Liver (tissue), 8 donors: ENCODE measurements at regions not wholly inside any gene's neighbourhood (a gene's known extent, or its start where the extent isn't known, plus 50 kb on each side); places are given as distances from the start of the nearest gene placed in this dataset.

Experiments used
- DNase-seq: peaks from one replicate; pipeline ENCODE4 v3.0.0-alpha.2; 2017; ENCODE audit warnings: low spot score
- H3K27ac ChIP-seq, 2 donors: one replicate each; pipeline ENCODE4 v1.7.0; 2013; ENCODE audit warnings: inconsistent platforms in 2 of 2, low read length in 2 of 2, control low read depth in 1 of 2, low read depth in 1 of 2, mild to moderate bottlenecking in 1 of 2
- H3K27me3 ChIP-seq, 4 donors: one replicate each; pipeline versions ENCODE4 v1.6.1 to v1.7.0; 2013; ENCODE audit warnings: low read length in 3 of 4, inconsistent platforms in 1 of 4, mild to moderate bottlenecking in 1 of 4, moderate library complexity in 1 of 4; ENCODE audit not compliant: control insufficient read depth in 4 of 4, insufficient read depth in 4 of 4
- H3K36me3 ChIP-seq, 4 donors: one replicate each; pipeline versions ENCODE4 v1.6.1 to v1.7.0; 2013; ENCODE audit warnings: low read length in 3 of 4, mild to moderate bottlenecking in 3 of 4, low read depth in 1 of 4, moderate library complexity in 1 of 4; ENCODE audit not compliant: control insufficient read depth in 4 of 4, insufficient read depth in 3 of 4
- H3K4me1 ChIP-seq, 4 donors: one replicate each; pipeline versions ENCODE4 v1.6.1 to v1.7.0; 2013; ENCODE audit warnings: low read length in 3 of 4, mild to moderate bottlenecking in 3 of 4, moderate library complexity in 1 of 4; ENCODE audit not compliant: control insufficient read depth in 4 of 4, insufficient read depth in 4 of 4
- H3K4me3 ChIP-seq, 3 donors: one replicate each; pipeline versions ENCODE4 v1.6.1 to v1.7.0; 2013; ENCODE audit warnings: low read length in 3 of 3, control low read depth in 1 of 3, low read depth in 1 of 3, mild to moderate bottlenecking in 1 of 3
- H3K9ac ChIP-seq, 2 donors: one replicate each; pipeline ENCODE4 v1.7.0; 2013; ENCODE audit warnings: low read length in 2 of 2, mild to moderate bottlenecking in 2 of 2, moderate library complexity in 2 of 2, control low read depth in 1 of 2, low read depth in 1 of 2
- H3K9me3 ChIP-seq, 4 donors: one replicate each; pipeline versions ENCODE4 v1.6.1 to v1.7.0; 2013; ENCODE audit warnings: low read length in 3 of 4; ENCODE audit not compliant: control insufficient read depth in 4 of 4
- EGR1 ChIP-seq, 2 donors: IDR thresholded peaks; 2 replicates each; pipeline ENCODE4 v1.6.1; 2016 to 2018; ENCODE audit warnings: antibody characterized with exemption in 2 of 2, low read depth in 2 of 2
- FOXA1 ChIP-seq: IDR thresholded peaks from 2 replicates; pipeline ENCODE4 v1.6.1; 2016; ENCODE audit warnings: antibody characterized with exemption
- FOXA2 ChIP-seq: IDR thresholded peaks from 2 replicates; pipeline ENCODE4 v1.6.1; 2016; ENCODE audit warnings: antibody characterized with exemption
- GABPA ChIP-seq, 2 donors: IDR thresholded peaks in 1 of 2; conservative IDR thresholded peaks in 1 of 2; 2 replicates each; pipeline ENCODE4 v1.6.1; 2016; ENCODE audit warnings: antibody characterized with exemption in 2 of 2, mild to moderate bottlenecking in 1 of 2, moderate library complexity in 1 of 2
- HNF4A ChIP-seq, 2 donors: conservative IDR thresholded peaks; 2 replicates each; pipeline ENCODE4 v1.6.1; 2016; ENCODE audit warnings: antibody characterized with exemption in 2 of 2, mild to moderate bottlenecking in 2 of 2
- HNF4G ChIP-seq: IDR thresholded peaks from 2 replicates; pipeline ENCODE4 v1.6.1; 2016; ENCODE audit warnings: antibody characterized with exemption
- JUND ChIP-seq, 2 donors: IDR thresholded peaks; 2 replicates each; pipeline ENCODE4 v1.6.1; 2016; ENCODE audit warnings: antibody characterized with exemption in 2 of 2
- MAX ChIP-seq: IDR thresholded peaks from 2 replicates; pipeline ENCODE4 v1.6.1; 2016; ENCODE audit warnings: antibody characterized with exemption
- NR2F2 ChIP-seq: IDR thresholded peaks from 2 replicates; pipeline ENCODE4 v1.6.1; 2016; ENCODE audit warnings: antibody characterized with exemption
- RAD21 ChIP-seq, 2 donors: IDR thresholded peaks; 2 replicates each; pipeline ENCODE4 v1.6.1; 2016; ENCODE audit warnings: antibody characterized with exemption in 2 of 2, mild to moderate bottlenecking in 2 of 2
- REST ChIP-seq: IDR thresholded peaks from 2 replicates; pipeline ENCODE4 v1.6.1; 2016; ENCODE audit warnings: antibody characterized with exemption, mild to moderate bottlenecking
- RXRA ChIP-seq, 2 donors: IDR thresholded peaks; 2 replicates each; pipeline ENCODE4 v1.6.1; 2017 to 2018; ENCODE audit warnings: antibody characterized with exemption in 2 of 2, mild to moderate bottlenecking in 1 of 2
- SP1 ChIP-seq: IDR thresholded peaks from 2 replicates; pipeline ENCODE4 v1.6.1; 2018; ENCODE audit warnings: antibody characterized with exemption, mild to moderate bottlenecking
- TAF1 ChIP-seq: conservative IDR thresholded peaks from 2 replicates; pipeline ENCODE4 v1.6.1; 2016; ENCODE audit warnings: antibody characterized with exemption, mild to moderate bottlenecking
- YY1 ChIP-seq: IDR thresholded peaks from 2 replicates; pipeline ENCODE4 v1.6.1; 2016; ENCODE audit warnings: antibody characterized with exemption, mild to moderate bottlenecking
- ZBTB33 ChIP-seq: IDR thresholded peaks from 2 replicates; pipeline ENCODE4 v1.6.1; 2016; ENCODE audit warnings: antibody characterized with exemption
- WGBS: extraction: QIAGEN DNeasy Blood & Tissue Kit; methylation state at CpG from one replicate; pipeline ENCODE4 v1.1.7; 2013; 5-methylcytosine and 5-hydroxymethylcytosine counted together
- TF ChIP-seq, protein P1 (sequence below): fragments of 150-350 bp; IDR thresholded peaks from 2 replicates; pipeline ENCODE4 v1.5.1; 2017; ENCODE audit warnings: improper control_type of control experiment, low read depth, low read length; ENCODE audit not compliant: missing input control
- TF ChIP-seq, protein P2 (sequence below): IDR thresholded peaks from 2 replicates; pipeline ENCODE4 v1.6.1; 2016; ENCODE audit warnings: antibody characterized with exemption
- donor health status: healthy.
- donor health status: healthy.
- donor health status: healthy.
- donor health status: healthy.
- donor health status: healthy.

GRCh38 chr14:53570411-53571387 lies 385.9 kb downstream of the BMP4 start:
- H3K27me3 ChIP-seq: peaks cover 0 to 3% (median 0%) of the 10 kb centered on the region in 4 donors
- TF ChIP-seq, protein P1, sequence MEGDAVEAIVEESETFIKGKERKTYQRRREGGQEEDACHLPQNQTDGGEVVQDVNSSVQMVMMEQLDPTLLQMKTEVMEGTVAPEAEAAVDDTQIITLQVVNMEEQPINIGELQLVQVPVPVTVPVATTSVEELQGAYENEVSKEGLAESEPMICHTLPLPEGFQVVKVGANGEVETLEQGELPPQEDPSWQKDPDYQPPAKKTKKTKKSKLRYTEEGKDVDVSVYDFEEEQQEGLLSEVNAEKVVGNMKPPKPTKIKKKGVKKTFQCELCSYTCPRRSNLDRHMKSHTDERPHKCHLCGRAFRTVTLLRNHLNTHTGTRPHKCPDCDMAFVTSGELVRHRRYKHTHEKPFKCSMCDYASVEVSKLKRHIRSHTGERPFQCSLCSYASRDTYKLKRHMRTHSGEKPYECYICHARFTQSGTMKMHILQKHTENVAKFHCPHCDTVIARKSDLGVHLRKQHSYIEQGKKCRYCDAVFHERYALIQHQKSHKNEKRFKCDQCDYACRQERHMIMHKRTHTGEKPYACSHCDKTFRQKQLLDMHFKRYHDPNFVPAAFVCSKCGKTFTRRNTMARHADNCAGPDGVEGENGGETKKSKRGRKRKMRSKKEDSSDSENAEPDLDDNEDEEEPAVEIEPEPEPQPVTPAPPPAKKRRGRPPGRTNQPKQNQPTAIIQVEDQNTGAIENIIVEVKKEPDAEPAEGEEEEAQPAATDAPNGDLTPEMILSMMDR: no peak
- TF ChIP-seq HNF4G: no peak
- no peak for TF ChIP-seq JUND (IDR thresholded peaks at IDR 0.05)
- TF ChIP-seq, protein P2, sequence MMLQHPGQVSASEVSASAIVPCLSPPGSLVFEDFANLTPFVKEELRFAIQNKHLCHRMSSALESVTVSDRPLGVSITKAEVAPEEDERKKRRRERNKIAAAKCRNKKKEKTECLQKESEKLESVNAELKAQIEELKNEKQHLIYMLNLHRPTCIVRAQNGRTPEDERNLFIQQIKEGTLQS: no peak
- TF ChIP-seq GABPA (IDR thresholded peaks at IDR 0.05 in 1 of 2, conservative IDR thresholded peaks at IDR 0.05 in 1 of 2): no peak
- no peak for TF ChIP-seq EGR1 (IDR thresholded peaks at IDR 0.05; ENCODE audit: low read depth in 2 of 2)
- no peak for TF ChIP-seq FOXA2
- TF ChIP-seq ZBTB33: no peak
- TF ChIP-seq RXRA (IDR thresholded peaks at IDR 0.05): no peak
- no peak for TF ChIP-seq TAF1
- TF ChIP-seq FOXA1: no peak
- no peak for TF ChIP-seq SP1
- TF ChIP-seq RAD21 (IDR thresholded peaks at IDR 0.05): no peak
- TF ChIP-seq YY1: no peak
- no peak for DNase-seq
- no peak overlapping the region for H3K4me3 ChIP-seq
- no peaks in the 10 kb centered on the region for H3K36me3 ChIP-seq
- no peak overlapping the region for H3K9ac ChIP-seq
- no peaks in the 10 kb centered on the region for H3K4me1 ChIP-seq
- WGBS: 86% methylated on average over 9 of the region's 9 CpGs
- no peaks in the 10 kb centered on the region for H3K9me3 ChIP-seq
- H3K27ac ChIP-seq: no peak overlapping the region

- DNase-seq: no peak
- Histone ChIP-seq H3K9me3 (peaks cover 0 to 3% (median 0%) of the 10 kb centered on the region in 4 donors), H3K4me1 (no peaks in the 10 kb centered on the region), H3K27ac (no peak overlapping the region), H3K36me3 (no peaks in the 10 kb centered on the region), H3K27me3 (peaks cover 0 to 1% (median 0%) of the 10 kb centered on the region in 4 donors), H3K4me3 (no peak overlapping the region), H3K9ac (no peak overlapping the region)
- 39% methylated on average over 2 of the region's 2 CpGs for WGBS
- TF ChIP-seq JUND (IDR thresholded peaks at IDR 0.05) (no peak), TAF1 (no peak), YY1 (no peak), REST (no peak), HNF4G (no peak), SP1 (no peak), NR2F2 (no peak), RXRA (IDR thresholded peaks at IDR 0.05) (no peak), FOXA1 (no peak), MAX (no peak), HNF4A (conservative IDR thresholded peaks at IDR 0.05) (no peak), RAD21 (IDR thresholded peaks at IDR 0.05) (no peak)
- TF ChIP-seq, protein P2: no peak
- TF ChIP-seq, protein P1: no peak
These were observed 387.2 kb downstream of the BMP4 start for GRCh38 chr14:53569446-53569845.
